Stimulated activated effector memory CD8-positive, alpha-beta T cell treated with anti-CD3 and anti-CD28 coated beads, Interleukin-12 subunit alpha, Interleukin-12 subunit beta, amount 100 ng/mL, for 72 hours (primary cell): ENCODE measurements at regions not wholly inside any gene's neighbourhood (a gene's known extent, or its start where the extent isn't known, plus 50 kb on each side); places are given as distances from the start of the nearest gene placed in this dataset.
A peak's percentile ranks its signal among the peaks of the same experiment; 100 is the strongest.
"Not testable (repeated sequence)": the region's sequence is repeated elsewhere in the genome, so short reads cannot be mapped to it uniquely, and the experiment has no call there.

ENCODE experiments used
- ATAC-seq: fragments of 150-1000 bp; cut with Tn5 transposase; 2 replicates; pipeline ENCODE4 v1.10.0; 2021
- DNase-seq, 2 donors: peaks; one replicate each; pipeline ENCODE4 v3.0.0; 2021 to 2022; ENCODE audit warnings: low spot score in 2 of 2
- H3K27ac Mint-ChIP-seq: one replicate; pipeline ENCODE4 v1.8.0; 2022; ENCODE audit warnings: mild to moderate bottlenecking, mixed read lengths
- H3K36me3 Mint-ChIP-seq: one replicate; pipeline ENCODE4 v1.8.0; 2022; ENCODE audit warnings: mild to moderate bottlenecking, mixed read lengths
- H3K4me1 Mint-ChIP-seq: one replicate; pipeline ENCODE4 v1.8.0; 2022; ENCODE audit warnings: mixed read lengths
- H3K4me3 Mint-ChIP-seq: one replicate; pipeline ENCODE4 v1.8.0; 2022; ENCODE audit warnings: mild to moderate bottlenecking, mixed read lengths
- H3K9me3 Mint-ChIP-seq: one replicate; pipeline ENCODE4 v1.8.0; 2022; ENCODE audit warnings: mixed read lengths

DNA sequence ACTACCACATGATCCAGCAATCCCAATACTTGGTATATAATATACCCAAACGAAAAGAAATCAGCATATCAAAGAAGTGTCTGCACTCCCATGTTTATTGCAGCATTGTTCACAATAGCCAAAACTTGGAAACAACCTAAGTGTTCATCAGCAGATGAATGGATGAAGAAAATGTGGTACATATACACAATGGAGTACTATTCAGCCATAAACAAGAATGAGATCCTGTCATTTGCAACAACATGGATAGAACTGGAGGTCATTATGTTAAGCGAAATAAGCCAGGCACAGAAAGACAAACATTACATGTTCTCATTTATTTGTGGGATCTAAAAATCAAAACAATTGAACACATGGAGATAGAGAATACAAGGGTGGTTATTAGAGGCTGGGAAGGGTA, 176.2 kb upstream of the CAND1 start:
- H3K4me3 Mint-ChIP-seq, H3K9me3 Mint-ChIP-seq, H3K36me3 Mint-ChIP-seq, H3K27ac Mint-ChIP-seq, H3K4me1 Mint-ChIP-seq, ATAC-seq, DNase-seq: not testable (repeated sequence)

GRCh38 chr12:67096533-67097318, 172.4 kb upstream of the CAND1 start:
- Mint-ChIP-seq H3K27ac (no peak overlapping the region), H3K36me3 (no peaks in the 10 kb centered on the region), H3K4me3 (no peak overlapping the region), H3K4me1 (no peaks in the 10 kb centered on the region), H3K9me3 (no peaks in the 10 kb centered on the region)
- no peak for ATAC-seq
- no peak for DNase-seq

DNA sequence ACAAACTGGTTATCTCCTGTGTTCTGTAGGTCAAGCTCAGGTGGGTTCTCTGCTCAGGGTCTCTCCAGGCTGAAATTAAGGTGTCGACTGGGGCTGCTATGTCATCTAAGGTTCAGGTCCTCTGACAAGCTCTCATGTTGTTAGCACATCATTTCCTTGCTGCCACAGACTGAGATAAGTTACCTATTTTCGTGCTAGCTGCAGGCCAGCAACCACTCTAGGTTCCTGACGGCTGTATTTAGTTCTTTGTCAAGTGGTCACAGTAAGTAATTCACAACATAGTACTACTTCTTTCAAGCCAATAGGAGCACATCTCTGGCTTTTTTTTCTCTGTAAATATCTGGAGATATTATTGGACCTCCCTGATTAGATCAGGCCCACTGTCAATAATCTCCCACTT, 169.3 kb upstream of the CAND1 start:
- H3K27ac Mint-ChIP-seq = no peak overlapping the region
- H3K4me1 Mint-ChIP-seq = no peaks in the 10 kb centered on the region
- no peak for DNase-seq
- no peak overlapping the region for H3K4me3 Mint-ChIP-seq
- H3K36me3 Mint-ChIP-seq = no peaks in the 10 kb centered on the region
- ATAC-seq = no peak
- no peaks in the 10 kb centered on the region for H3K9me3 Mint-ChIP-seq

DNA sequence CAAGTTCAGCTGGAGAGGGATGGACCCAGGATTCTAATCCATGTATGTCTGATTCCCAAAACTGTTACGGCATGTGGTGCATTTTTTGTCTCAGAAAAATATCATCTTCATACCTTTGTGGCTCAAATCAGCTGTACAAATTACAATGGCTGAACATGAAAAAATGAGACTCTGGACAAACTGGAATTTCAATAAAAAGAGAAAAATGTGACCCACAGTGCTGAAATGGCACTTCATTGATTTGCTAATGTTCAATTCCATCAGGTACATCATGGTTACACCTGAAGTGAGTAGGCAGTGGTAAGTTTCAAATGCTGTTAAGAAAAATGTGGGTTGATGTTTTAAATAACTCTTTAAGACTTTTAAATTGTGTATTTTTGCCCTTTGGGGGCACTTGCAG, 165.6 kb upstream of the CAND1 start:
- ATAC-seq = no peak
- no peaks in the 10 kb centered on the region for H3K36me3 Mint-ChIP-seq
- DNase-seq = no peak
- H3K4me3 Mint-ChIP-seq = no peak overlapping the region
- H3K4me1 Mint-ChIP-seq = no peaks in the 10 kb centered on the region
- H3K9me3 Mint-ChIP-seq = peaks cover 20% of the 10 kb centered on the region
- H3K27ac Mint-ChIP-seq = no peak overlapping the region

GRCh38 chr12:67107235-67107634, 161.9 kb upstream of the CAND1 start:
- Mint-ChIP-seq H3K4me3 (no peak overlapping the region), H3K36me3 (no peaks in the 10 kb centered on the region), H3K9me3 (peaks cover 20% of the 10 kb centered on the region), H3K27ac (no peak overlapping the region), H3K4me1 (no peaks in the 10 kb centered on the region)
- ATAC-seq (no peak), DNase-seq (no peak)

- DNase-seq (no peak), ATAC-seq (no peak)
- H3K4me3 Mint-ChIP-seq = no peak overlapping the region
- no peaks in the 10 kb centered on the region for H3K4me1 Mint-ChIP-seq
- H3K27ac Mint-ChIP-seq = no peak overlapping the region
- H3K9me3 Mint-ChIP-seq = peaks cover 20% of the 10 kb centered on the region
- no peaks in the 10 kb centered on the region for H3K36me3 Mint-ChIP-seq
These were observed 161.3 kb upstream of the CAND1 start for GRCh38 chr12:67107751-67108269.

DNA sequence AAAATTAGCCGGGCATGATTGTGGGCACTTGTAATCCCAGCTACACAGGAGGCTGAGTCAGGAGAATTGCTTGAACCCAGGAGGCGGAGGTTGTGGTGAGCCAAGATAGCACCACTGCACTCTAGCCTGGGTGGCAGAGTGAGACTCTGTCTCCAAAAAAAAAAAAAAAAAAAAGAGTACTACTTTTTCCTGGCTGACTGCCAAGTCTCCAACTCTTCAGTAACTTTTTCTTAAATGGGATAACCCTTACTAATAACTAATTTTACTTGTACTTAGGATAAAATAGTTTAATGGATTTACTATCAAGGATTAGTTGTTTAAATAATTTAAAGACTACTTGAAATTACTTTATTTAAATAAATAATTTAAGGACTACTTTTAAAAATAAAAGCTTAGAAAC, 158.8 kb upstream of the CAND1 start:
- peaks cover 20% of the 10 kb centered on the region for H3K9me3 Mint-ChIP-seq
- not testable (repeated sequence) for H3K27ac Mint-ChIP-seq, H3K4me1 Mint-ChIP-seq, H3K4me3 Mint-ChIP-seq, ATAC-seq, DNase-seq, H3K36me3 Mint-ChIP-seq

DNA sequence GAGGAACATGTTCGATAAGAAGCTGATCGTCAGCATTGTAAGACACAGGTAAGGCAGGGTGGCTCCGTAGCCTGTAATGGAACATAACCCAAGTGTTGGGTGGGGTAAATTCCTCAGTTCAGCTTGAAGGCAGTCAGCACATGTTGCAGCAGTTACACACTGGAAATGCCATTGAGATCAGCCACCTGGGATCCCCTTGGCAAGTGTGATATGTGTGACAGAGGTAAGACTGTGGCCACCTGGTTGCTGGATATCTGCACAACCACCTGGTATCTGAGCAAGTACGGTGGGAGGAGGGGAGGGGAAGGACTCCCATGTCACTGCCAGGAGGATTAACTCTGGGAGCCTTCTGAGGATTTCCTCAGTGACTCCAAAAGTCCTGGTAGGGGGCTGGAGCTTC, 158.0 kb upstream of the CAND1 start:
- no peaks in the 10 kb centered on the region for H3K4me1 Mint-ChIP-seq
- no peak for DNase-seq
- H3K27ac Mint-ChIP-seq = no peak overlapping the region
- no peaks in the 10 kb centered on the region for H3K36me3 Mint-ChIP-seq
- H3K9me3 Mint-ChIP-seq = peaks cover 12% of the 10 kb centered on the region
- H3K4me3 Mint-ChIP-seq = no peak overlapping the region
- no peak for ATAC-seq

DNA sequence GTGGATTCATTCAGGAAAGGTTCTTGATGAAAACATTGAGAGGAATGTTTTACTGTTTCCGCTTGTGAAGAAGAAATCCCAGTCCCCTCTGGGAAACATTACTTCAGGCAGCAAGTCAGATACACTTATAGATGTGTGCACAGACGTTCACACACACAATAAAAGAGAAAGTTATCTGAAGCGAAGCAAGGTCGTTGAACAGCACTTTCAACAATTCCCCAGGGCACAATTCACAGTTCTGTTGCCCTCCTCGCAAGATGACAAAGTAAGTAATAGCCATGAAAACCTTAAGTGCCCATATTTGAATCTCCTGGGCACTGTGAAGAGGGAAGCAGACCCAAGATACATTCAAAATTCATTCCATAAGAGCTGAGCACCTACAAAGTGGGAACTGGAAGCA, 156.6 kb upstream of the CAND1 start:
- Mint-ChIP-seq H3K27ac (no peak overlapping the region), H3K4me3 (no peak overlapping the region), H3K4me1 (no peaks in the 10 kb centered on the region), H3K36me3 (no peaks in the 10 kb centered on the region), H3K9me3 (peaks cover 2% of the 10 kb centered on the region)
- ATAC-seq (no peak), DNase-seq (no peak)

DNA sequence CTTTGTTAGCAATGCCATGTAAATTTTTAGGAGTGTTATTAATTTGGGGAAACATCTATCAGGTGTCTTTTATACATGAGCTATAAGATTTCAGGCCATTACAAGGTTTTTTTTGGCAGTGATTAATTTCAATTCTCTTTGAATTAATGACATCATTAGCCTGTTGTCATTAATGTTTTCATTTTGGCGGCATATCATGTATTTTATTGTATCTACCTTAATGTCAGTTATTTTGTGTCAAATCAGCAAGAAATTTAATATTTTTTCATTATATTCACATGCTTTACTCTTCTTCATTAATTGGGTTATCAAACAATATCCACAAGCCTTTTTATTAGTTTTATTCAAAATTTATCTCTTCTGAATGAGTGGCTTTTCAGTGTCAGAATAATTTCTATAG, 153.0 kb upstream of the CAND1 start:
- Mint-ChIP-seq H3K9me3 (no peaks in the 10 kb centered on the region), H3K36me3 (no peaks in the 10 kb centered on the region), H3K4me1 (no peaks in the 10 kb centered on the region), H3K4me3 (no peak overlapping the region), H3K27ac (no peak overlapping the region)
- ATAC-seq (no peak), DNase-seq (no peak)

DNA sequence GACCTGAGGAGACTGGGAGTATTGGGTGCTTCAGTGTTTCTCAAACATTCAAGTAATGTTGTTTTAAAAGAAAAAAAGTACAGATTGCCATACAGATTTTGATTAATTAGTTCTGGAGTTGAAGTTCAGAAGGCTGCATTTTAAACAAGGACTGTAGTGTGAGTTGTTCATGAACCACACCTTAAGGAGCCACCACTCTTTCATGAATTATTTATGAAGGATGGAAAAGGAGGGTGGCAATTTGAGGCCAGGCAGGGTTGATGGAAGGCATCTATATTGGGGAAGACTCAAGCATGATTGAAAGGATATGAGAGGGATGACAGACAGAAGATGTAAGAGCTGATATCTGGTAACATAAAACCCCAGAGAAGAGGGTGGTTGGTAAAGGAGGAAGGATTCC, 146.6 kb upstream of the CAND1 start:
- Mint-ChIP-seq H3K9me3 (no peaks in the 10 kb centered on the region), H3K4me1 (no peaks in the 10 kb centered on the region), H3K4me3 (no peak overlapping the region), H3K36me3 (no peaks in the 10 kb centered on the region), H3K27ac (no peak overlapping the region)
- DNase-seq (no peak), ATAC-seq (no peak)

GRCh38 chr12:67137256-67137655, 131.9 kb upstream of the CAND1 start:
- Mint-ChIP-seq H3K4me3 (no peak overlapping the region), H3K27ac (no peak overlapping the region), H3K4me1 (no peaks in the 10 kb centered on the region), H3K36me3 (no peaks in the 10 kb centered on the region), H3K9me3 (no peaks in the 10 kb centered on the region)
- ATAC-seq (no peak), DNase-seq (no peak)

GRCh38 chr12:67141296-67142018, 127.7 kb upstream of the CAND1 start:
- DNase-seq (no peak), ATAC-seq (peak; percentile 76)
- Mint-ChIP-seq H3K4me3 (no peak overlapping the region), H3K36me3 (no peaks in the 10 kb centered on the region), H3K9me3 (no peaks in the 10 kb centered on the region), H3K4me1 (no peaks in the 10 kb centered on the region), H3K27ac (no peak overlapping the region)

GRCh38 chr12:67145692-67146091, 123.5 kb upstream of the CAND1 start:
- DNase-seq = no peak
- Mint-ChIP-seq H3K9me3 (no peaks in the 10 kb centered on the region), H3K27ac (no peak overlapping the region), H3K4me3 (no peak overlapping the region), H3K4me1 (no peaks in the 10 kb centered on the region), H3K36me3 (no peaks in the 10 kb centered on the region)
- no peak for ATAC-seq

- ATAC-seq = no peak
- Mint-ChIP-seq H3K4me1 (no peaks in the 10 kb centered on the region), H3K27ac (no peak overlapping the region), H3K9me3 (no peaks in the 10 kb centered on the region), H3K4me3 (no peak overlapping the region), H3K36me3 (no peaks in the 10 kb centered on the region)
- DNase-seq = no peak
These were observed 122.1 kb upstream of the CAND1 start for GRCh38 chr12:67147030-67147429.

DNA sequence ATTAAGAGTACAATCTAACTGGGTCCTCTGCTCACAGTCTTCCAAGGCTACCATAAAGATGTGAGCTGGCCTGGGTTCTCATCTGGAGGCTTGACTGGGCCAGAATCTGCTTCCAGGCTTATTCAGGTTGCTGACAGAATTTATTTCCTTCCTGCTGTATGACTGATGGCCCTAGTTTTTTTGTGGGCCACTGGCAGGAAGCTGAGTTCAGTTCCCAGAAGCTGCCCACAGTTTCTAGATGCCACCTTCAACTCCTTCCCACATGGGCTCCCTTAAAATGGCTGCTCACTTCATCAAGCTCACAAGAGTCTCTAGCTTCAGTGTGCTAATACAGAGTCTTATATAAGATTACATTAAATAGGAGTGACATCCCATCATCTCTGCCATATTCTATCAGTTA, 121.7 kb upstream of the CAND1 start:
- H3K4me1 Mint-ChIP-seq = no peaks in the 10 kb centered on the region
- H3K36me3 Mint-ChIP-seq = no peaks in the 10 kb centered on the region
- DNase-seq = no peak
- H3K27ac Mint-ChIP-seq = no peak overlapping the region
- ATAC-seq = peak; percentile 37
- no peaks in the 10 kb centered on the region for H3K9me3 Mint-ChIP-seq
- no peak overlapping the region for H3K4me3 Mint-ChIP-seq
